ENCODE measurements at regions not wholly inside any gene's neighbourhood (a gene's known extent, or its start where the extent isn't known, plus 50 kb on each side); places are given as distances from the start of the nearest gene placed in this dataset.

GRCh38 chr3:159787794-159788205 is 200.8 kb upstream of the IL12A start:
- H3K9ac ChIP-seq (ENCODE audit: insufficient read depth in 1 of 2, low read length in 2 of 2) = no peak overlapping the region
- WGBS, 2 donors = 58 to 67% methylated on average over 5 of the region's 5 CpGs
- H3K9me3 ChIP-seq (ENCODE audit: control insufficient read depth in 4 of 4, insufficient read depth in 3 of 4, low read length in 3 of 4) = no peaks in the 10 kb centered on the region
- DNase-seq (peak; percentile 27 to 57 (median 43)), ATAC-seq (ENCODE audit: insufficient read depth, low FRiP score) (peak; percentile 32)
- TF ChIP-seq, protein P1, sequence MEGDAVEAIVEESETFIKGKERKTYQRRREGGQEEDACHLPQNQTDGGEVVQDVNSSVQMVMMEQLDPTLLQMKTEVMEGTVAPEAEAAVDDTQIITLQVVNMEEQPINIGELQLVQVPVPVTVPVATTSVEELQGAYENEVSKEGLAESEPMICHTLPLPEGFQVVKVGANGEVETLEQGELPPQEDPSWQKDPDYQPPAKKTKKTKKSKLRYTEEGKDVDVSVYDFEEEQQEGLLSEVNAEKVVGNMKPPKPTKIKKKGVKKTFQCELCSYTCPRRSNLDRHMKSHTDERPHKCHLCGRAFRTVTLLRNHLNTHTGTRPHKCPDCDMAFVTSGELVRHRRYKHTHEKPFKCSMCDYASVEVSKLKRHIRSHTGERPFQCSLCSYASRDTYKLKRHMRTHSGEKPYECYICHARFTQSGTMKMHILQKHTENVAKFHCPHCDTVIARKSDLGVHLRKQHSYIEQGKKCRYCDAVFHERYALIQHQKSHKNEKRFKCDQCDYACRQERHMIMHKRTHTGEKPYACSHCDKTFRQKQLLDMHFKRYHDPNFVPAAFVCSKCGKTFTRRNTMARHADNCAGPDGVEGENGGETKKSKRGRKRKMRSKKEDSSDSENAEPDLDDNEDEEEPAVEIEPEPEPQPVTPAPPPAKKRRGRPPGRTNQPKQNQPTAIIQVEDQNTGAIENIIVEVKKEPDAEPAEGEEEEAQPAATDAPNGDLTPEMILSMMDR (IDR thresholded peaks at IDR 0.05; ENCODE audit: control extremely low read depth, extremely low read depth) = no peak
- H3K27me3 ChIP-seq (ENCODE audit: control insufficient read depth in 3 of 3, insufficient read depth in 3 of 3, low read length in 2 of 3) = no peaks in the 10 kb centered on the region
- H3K4me3 ChIP-seq = no peak overlapping the region
- peak overlapping the region in 1 of 2 donors; percentile 55 for H3K27ac ChIP-seq (ENCODE audit: low read depth in 1 of 2, low read length in 1 of 2)
- peaks cover 12 to 26% (median 17%) of the 10 kb centered on the region in 5 donors for H3K4me1 ChIP-seq (ENCODE audit: control insufficient read depth in 5 of 5, insufficient read depth in 5 of 5, low read length in 5 of 5)
- no peaks in the 10 kb centered on the region for H3K36me3 ChIP-seq (ENCODE audit: control insufficient read depth in 4 of 4, insufficient read depth in 4 of 4, low read length in 4 of 4)

GRCh38 chr3:159788291-159788690 is 200.3 kb upstream of the IL12A start:
- ATAC-seq (ENCODE audit: insufficient read depth, low FRiP score) (no peak), DNase-seq (peak in 1 of 3 donors; percentile 53)
- WGBS, 2 donors = 46 to 74% methylated on average over 3 of the region's 3 CpGs
- Histone ChIP-seq H3K9ac (ENCODE audit: insufficient read depth in 1 of 2, low read length in 2 of 2) (no peak overlapping the region), H3K27me3 (ENCODE audit: control insufficient read depth in 3 of 3, insufficient read depth in 3 of 3, low read length in 2 of 3) (no peaks in the 10 kb centered on the region), H3K4me1 (ENCODE audit: control insufficient read depth in 5 of 5, insufficient read depth in 5 of 5, low read length in 5 of 5) (peaks cover 9 to 26% (median 14%) of the 10 kb centered on the region in 5 donors), H3K4me3 (no peak overlapping the region), H3K27ac (ENCODE audit: low read depth in 1 of 2, low read length in 1 of 2) (no peak overlapping the region), H3K36me3 (ENCODE audit: control insufficient read depth in 4 of 4, insufficient read depth in 4 of 4, low read length in 4 of 4) (no peaks in the 10 kb centered on the region), H3K9me3 (ENCODE audit: control insufficient read depth in 4 of 4, insufficient read depth in 3 of 4, low read length in 3 of 4) (no peaks in the 10 kb centered on the region)
- TF ChIP-seq, protein P1 (IDR thresholded peaks at IDR 0.05; ENCODE audit: control extremely low read depth, extremely low read depth) = no peak

GRCh38 chr3:159789017-159789416 is 199.6 kb upstream of the IL12A start:
- H3K4me1 ChIP-seq (ENCODE audit: control insufficient read depth in 5 of 5, insufficient read depth in 5 of 5, low read length in 5 of 5) = peaks cover 6 to 22% (median 13%) of the 10 kb centered on the region in 5 donors
- TF ChIP-seq, protein P1 (IDR thresholded peaks at IDR 0.05; ENCODE audit: control extremely low read depth, extremely low read depth) = no peak
- H3K27ac ChIP-seq (ENCODE audit: low read depth in 1 of 2, low read length in 1 of 2) = no peak overlapping the region
- H3K27me3 ChIP-seq (ENCODE audit: control insufficient read depth in 3 of 3, insufficient read depth in 3 of 3, low read length in 2 of 3) = no peaks in the 10 kb centered on the region
- H3K4me3 ChIP-seq = no peak overlapping the region
- H3K36me3 ChIP-seq (ENCODE audit: control insufficient read depth in 4 of 4, insufficient read depth in 4 of 4, low read length in 4 of 4) = no peaks in the 10 kb centered on the region
- H3K9ac ChIP-seq (ENCODE audit: insufficient read depth in 1 of 2, low read length in 2 of 2) = no peak overlapping the region
- DNase-seq (peak in 1 of 3 donors; percentile 41), ATAC-seq (ENCODE audit: insufficient read depth, low FRiP score) (no peak)
- H3K9me3 ChIP-seq (ENCODE audit: control insufficient read depth in 4 of 4, insufficient read depth in 3 of 4, low read length in 3 of 4) = no peaks in the 10 kb centered on the region
- WGBS, 2 donors = 78 to 79% methylated on average over 4 of the region's 4 CpGs
